ENCODE measurements at regions not wholly inside any gene's neighbourhood (a gene's known extent, or its start where the extent isn't known, plus 50 kb on each side); places are given as distances from the start of the nearest gene placed in this dataset.
A peak's percentile ranks its signal among the peaks of the same experiment; 100 is the strongest.

GRCh38 chr18:22566703-22567420, 149.1 kb upstream of the CTAGE1 start:
- no peak for DNase-seq (ENCODE audit: low read depth)

DNA sequence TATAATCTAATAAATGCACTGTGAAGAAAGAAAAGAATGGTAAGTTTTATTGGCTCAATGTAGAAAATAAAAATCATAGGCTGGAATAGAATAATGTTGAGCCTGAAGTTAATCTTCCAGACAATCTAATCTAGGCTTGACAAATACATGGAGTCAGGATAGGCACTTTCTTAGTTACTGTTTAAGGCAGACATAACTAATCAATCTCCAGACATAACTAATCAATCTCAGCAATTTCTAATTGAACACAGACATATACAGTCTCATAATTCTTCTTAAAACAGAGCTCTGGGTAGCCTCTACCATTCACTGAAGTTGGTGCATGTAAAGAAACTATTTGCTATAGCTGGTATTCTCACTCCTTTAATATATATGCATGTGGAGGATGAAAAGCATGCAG, 150.1 kb upstream of the CTAGE1 start:
- DNase-seq (ENCODE audit: low read depth) = no peak

- no peak for DNase-seq (ENCODE audit: low read depth)
These were observed 152.8 kb upstream of the CTAGE1 start for GRCh38 chr18:22570492-22570891.

DNA sequence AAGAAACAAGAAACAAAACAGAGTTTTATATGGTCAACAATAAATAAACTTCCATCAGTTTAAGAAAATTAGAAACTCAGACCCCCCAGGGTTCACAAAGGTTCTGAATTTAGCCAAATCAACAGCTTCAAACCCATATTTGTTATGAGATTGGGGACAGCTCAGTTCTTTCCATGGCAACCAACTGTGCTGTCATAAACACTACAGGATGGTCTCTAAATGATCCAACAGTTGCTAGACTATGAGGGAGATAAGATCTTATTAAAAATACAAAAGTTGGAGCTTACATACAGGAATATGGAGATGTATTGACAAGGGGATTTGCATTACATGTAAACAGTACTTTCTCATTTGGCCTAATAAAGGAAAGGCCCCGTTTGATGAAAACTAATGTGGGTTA, 154.6 kb upstream of the CTAGE1 start:
- no peak for DNase-seq (ENCODE audit: low read depth)

DNA sequence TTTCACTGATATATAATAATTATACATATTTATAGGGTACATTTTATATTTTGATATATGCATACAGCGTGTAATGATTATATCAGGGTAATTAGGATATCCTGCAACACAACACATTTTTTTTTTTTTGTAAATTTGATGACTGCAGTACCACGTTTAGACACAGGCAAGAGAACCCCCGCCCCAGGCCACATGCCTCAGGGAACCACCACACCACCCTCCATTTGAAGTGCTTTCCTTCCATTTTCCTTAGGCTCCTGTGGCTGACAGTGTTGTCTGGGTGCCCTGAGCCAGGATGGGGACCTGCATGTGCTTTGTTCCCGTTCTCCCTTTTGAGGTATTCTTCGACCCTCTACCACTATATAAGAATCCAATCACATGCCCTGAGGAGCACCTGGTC, 161.6 kb upstream of the CTAGE1 start:
- no peak for DNase-seq (ENCODE audit: low read depth)

DNA sequence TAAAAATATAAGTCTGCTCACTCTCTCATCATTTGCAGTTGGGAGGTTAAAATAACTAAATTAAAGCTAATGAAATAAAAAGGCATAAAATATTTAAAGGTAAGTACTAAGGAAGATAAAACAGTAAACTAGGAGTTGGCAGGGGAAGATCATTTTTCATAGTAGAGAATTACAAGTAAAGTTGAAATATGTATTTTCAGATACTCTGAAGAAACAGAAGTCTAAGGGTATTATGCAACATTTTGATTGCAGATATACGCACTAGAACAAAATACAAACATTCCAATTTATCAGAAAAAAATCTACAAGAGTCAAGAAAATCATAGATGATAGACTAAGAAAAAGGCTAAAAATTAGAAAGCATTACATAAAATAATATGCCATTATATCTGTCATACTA, 167.6 kb upstream of the CTAGE1 start:
- DNase-seq (ENCODE audit: low read depth) = no peak

GRCh38 chr18:22585821-22586220, 168.1 kb upstream of the CTAGE1 start:
- no peak for DNase-seq (ENCODE audit: low read depth)

DNA sequence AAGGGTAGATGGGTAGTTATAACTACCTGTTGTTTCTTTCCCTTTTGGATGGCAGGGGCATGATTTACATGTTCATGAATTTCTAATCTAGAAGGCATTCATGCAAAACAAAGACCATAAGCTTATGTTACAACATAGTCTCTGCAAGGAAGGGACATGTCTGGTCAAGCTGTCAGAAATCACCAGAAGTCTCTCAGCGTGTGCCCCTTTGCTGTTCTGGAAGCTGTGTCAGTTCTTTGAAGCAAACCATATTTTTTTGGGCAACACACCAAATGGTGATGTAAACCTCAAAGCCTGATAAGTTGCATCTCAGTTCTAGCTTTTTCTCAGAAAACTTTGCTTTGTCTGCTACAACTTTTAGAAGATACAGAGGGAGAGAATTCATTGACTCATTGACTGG, 173.5 kb upstream of the CTAGE1 start:
- DNase-seq (ENCODE audit: low read depth) = peak; percentile 90

- DNase-seq (ENCODE audit: low read depth) = no peak
These were observed 176.5 kb upstream of the CTAGE1 start for GRCh38 chr18:22594155-22594690.

DNA sequence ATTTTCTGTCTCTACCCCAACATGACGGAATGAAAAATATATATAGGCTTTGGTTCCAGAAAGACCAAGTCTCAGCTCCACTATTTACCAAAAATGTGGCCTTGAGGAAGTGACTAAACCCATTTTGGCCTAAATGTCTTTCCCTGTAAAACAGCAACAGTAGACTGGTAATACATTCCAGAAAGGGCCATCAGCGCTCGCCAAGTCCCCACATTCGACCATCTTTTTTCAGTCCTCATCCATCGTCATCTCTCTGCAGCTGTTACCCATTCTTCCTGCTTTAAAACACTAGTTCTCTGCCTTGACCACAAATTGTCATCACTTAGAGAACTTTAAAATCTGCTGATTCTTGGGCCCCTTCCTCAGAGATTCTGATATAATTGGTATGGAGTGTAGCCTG, 183.8 kb upstream of the CTAGE1 start:
- DNase-seq (ENCODE audit: low read depth) = no peak

GRCh38 chr18:22602456-22602855, 184.7 kb upstream of the CTAGE1 start:
- DNase-seq (ENCODE audit: low read depth) = peak; percentile 73

DNA sequence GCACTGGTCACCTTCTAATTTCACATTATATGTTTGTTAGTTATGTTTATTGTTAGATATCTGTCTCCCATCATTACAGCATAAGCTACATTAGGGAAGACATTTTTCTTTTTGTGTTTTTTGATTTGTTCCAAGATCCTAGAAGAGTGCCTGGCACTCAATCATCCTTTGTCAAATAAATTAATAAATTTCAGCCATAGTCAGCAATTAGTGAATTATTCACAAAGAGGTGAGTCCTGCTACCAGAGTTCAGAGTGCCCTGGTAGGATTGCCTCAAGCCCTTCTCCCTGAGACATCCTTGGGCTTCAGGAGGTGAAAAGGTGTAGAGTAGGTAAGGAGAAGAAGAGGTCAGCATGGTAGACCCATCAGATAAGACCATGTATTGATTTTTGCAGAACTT, 186.2 kb upstream of the CTAGE1 start:
- no peak for DNase-seq (ENCODE audit: low read depth)

- peak; percentile 61 for DNase-seq (ENCODE audit: low read depth)
These were observed 186.8 kb upstream of the CTAGE1 start for GRCh38 chr18:22604390-22604985.

DNA sequence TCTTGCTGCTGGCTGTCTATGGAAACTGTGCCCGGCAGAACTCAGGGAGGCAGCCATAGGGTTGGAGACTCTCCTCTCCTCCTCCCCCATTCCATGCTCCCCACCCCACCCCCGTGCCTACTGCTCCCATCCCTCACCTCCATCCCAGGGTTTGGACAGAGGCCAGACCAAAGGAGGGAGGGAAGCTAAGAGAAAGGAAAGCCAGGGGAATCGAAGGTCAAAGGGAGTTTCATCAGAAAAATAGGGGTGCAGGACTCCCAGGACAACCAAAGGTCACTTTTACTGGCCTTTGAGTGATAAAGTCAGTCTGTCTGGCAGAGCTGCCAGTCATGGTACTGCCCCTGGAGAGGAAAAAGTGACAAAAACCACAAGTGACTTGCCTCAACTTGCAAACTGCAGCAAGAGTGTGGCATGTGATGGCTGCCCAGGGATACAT, 187.3 kb upstream of the CTAGE1 start:
- no peak for DNase-seq (ENCODE audit: low read depth)

- DNase-seq (ENCODE audit: low read depth) = no peak
These were observed 188.0 kb upstream of the CTAGE1 start for GRCh38 chr18:22605736-22606135.

DNA sequence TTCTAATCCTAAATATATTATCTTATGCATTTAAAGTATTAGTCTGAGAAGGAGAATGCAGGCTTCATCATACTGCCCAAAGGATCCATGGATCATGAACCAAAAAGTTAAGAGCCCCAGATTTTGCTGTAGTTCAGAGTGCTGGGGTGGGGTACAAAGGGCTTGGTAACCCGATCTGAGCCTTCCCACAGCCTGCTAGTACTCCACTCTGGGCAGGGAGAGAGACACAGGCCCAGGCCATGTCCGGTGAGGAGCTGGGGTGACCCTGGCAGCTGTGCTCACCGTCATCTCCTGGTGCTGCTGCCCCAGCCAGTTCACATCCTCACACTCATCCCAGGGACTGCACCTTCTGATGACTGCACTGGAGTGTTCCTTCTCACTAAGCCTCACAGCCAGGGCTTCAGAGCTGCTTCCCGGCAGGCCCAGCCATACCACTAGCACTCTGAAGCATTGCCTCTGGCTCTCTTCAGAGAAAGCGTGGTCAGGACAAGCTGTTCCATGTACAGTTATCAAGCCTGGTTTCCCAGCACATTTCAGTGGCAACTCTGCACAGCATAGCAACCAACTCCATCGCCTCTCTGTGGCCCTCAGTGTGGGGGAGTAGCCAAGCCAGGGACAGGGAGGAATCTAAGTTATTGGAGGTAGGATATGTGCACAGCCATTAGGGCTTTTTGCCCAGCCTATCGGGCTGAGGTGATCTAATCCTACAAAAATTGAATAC, 189.0 kb upstream of the CTAGE1 start:
- DNase-seq (ENCODE audit: low read depth) = peak; percentile 80

DNA sequence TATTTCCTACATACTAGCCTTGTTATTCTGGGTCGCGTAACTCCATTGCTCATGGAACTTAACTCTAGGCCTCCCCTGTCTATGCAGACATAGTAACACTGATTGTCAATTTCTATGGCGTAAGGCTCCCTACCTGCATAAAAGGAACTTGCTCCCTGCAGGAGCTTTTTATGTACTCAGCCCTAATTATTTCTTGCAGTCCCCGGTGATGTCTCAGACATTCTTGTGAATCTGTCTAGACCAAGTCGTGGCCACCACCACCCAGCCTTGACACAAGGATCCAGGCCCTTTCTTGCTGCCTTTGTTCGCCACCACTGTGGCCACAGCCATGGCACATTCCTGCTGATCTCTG, 189.5 kb upstream of the CTAGE1 start:
- DNase-seq (ENCODE audit: low read depth) = no peak

DNA sequence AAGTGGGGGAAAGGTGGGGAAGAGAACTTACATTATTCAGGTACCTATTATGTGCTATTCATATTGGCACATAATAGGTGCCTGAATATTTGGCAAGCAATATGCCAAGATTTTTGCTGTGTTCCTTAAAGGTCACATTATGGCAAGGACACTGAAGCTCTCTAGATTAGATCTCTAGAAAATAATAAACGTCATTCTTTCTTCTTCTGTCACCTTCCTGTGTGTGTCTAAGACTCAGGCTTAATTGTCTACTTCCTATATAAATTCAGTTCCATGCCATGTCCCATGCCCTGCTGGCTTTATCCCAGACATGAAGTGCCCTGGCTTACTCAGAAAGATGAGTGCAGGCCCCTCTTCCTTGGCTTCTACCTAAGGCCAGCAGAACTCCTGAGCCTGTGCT, 191.1 kb upstream of the CTAGE1 start:
- no peak for DNase-seq (ENCODE audit: low read depth)

DNA sequence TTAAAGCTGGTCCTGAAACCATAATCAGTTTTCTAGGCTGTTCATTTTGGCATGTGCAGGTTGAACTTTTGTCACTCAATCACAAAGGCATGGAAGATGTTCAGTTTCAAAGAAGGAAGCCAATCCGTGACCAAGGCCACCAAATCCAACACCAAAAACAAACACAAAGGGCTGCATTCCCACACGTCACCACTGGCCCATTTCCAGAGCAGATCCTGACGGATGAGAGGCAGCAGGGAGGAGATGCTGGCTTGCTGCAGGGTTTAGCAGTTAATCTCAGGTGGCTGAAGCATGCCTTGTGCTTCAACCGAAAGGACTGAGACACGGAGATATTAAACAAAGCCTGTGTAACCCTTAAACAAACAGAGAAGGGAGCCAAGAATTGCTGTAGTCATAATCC, 191.9 kb upstream of the CTAGE1 start:
- peak; percentile 31 for DNase-seq (ENCODE audit: low read depth)

DNA sequence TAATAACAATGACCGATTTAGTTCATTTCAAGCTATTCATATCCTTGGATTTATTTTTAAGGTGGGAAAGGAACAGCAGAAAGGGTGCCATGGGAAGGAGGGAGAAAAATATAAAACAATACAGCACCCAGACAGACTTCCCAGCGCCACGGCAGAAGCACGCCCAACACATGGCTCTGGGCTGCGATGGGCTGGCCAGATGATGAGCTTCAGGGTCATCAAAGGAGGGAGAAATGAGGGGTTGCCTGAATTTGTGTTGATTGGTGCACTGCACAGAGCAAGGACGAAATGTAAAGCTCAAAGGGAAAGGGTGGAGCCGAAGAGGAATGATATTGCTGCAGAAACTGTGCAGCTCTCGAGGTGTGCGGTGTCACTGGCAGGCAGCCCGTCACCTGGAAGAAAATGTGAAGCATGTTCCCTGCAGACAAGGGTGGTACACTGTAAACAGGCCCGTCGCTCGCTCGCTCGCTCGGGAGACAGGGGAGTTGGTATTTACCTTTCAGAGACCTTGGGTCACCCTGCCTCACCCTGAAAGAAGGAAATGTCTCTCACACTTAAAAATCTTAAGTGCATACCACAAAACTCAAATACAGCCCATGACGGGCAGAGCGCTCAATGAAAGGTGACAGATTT, 195.5 kb upstream of the CTAGE1 start:
- no peak for DNase-seq (ENCODE audit: low read depth)

DNA sequence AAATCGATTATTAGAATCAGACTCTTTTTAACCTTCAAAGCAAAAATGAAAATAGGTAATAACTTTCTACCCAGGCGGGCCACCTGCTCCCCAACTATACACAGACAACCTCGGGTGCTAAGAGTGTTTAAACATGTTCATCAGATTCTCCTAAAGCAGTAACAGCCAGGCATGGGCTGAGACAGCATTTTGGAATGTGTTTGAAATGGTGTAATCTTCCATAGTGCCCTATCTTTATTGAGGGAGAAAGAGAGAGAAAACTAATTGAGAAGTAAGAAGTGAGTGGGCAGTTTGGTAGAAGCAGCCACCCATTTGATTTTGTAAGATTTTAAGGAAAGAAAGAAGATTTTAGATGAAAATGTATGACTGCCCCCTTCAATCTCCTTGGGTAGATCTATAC, 196.1 kb upstream of the CTAGE1 start:
- DNase-seq (ENCODE audit: low read depth) = peak; percentile 60

DNA sequence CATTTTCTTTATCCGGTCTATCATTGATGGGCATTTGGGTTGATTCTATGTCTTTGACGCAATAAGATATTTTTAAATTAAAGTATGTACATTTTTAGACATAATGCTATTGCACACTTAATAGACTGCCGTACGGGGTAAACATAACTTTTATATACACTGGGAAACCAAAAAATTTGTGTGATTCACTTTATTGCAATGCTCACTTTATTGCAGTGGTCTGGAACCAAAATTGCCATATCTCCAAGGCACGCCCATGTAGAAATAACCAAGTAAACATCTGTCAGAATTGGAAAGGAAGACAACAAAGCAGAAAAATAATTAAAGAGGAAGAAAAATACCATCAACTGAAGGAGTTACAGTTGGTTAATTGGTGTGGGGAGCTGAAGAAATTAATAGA, 205.8 kb upstream of the CTAGE1 start:
- DNase-seq (ENCODE audit: low read depth) = no peak

GRCh38 chr18:22624176-22624575, 206.5 kb upstream of the CTAGE1 start:
- DNase-seq (ENCODE audit: low read depth) = no peak

Data from iris pigment epithelial cell (primary cell).